GM23338 (cell line): ENCODE measurements at regions not wholly inside any gene's neighbourhood (a gene's known extent, or its start where the extent isn't known, plus 50 kb on each side); places are given as distances from the start of the nearest gene placed in this dataset.

Experiments used
- EZH2 ChIP-seq: fragments of 200-600 bp; sonication (generic); IDR thresholded peaks from one replicate; pipeline ENCODE4 v1.8.0; 2017; ENCODE audit warnings: antibody characterized with exemption, mild to moderate bottlenecking, low read depth; ENCODE audit not compliant: unreplicated experiment
- JUNB ChIP-seq: IDR thresholded peaks from one replicate; pipeline ENCODE4 v1.6.1; 2016; ENCODE audit warnings: antibody characterized with exemption; ENCODE audit not compliant: unreplicated experiment
- TF ChIP-seq, protein P1 (sequence below), 2 experiments: fragments of 200-600 bp in 1 of 2; sonication (generic) in 1 of 2; conservative IDR thresholded peaks; 2 replicates each; pipeline versions ENCODE4 v1.5.1 to v1.6.1; 2016 to 2017; ENCODE audit warnings: antibody characterized with exemption in 2 of 2, low read depth in 2 of 2, mild to moderate bottlenecking in 2 of 2, moderate library complexity in 1 of 2

DNA sequence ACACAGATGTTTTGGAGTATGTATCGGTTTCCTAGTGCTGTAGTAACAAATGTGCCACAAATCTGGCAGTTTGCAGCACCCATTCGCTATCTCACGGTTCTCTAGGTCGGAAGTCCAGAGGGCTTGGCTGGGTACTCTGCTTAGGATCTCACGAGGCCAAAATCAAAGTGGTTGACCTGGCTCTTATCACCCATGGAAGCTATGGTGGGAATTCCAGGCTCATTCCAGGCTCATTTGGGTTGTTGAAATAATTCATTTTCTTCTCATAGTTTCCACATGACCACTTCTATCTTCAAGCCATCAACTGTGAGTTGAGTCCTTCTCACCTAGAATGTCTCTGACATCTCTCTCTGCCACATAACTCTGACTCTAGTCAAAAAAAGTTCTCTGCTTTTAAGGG, 431.0 kb upstream of the TMPO start:
- TF ChIP-seq, protein P1, sequence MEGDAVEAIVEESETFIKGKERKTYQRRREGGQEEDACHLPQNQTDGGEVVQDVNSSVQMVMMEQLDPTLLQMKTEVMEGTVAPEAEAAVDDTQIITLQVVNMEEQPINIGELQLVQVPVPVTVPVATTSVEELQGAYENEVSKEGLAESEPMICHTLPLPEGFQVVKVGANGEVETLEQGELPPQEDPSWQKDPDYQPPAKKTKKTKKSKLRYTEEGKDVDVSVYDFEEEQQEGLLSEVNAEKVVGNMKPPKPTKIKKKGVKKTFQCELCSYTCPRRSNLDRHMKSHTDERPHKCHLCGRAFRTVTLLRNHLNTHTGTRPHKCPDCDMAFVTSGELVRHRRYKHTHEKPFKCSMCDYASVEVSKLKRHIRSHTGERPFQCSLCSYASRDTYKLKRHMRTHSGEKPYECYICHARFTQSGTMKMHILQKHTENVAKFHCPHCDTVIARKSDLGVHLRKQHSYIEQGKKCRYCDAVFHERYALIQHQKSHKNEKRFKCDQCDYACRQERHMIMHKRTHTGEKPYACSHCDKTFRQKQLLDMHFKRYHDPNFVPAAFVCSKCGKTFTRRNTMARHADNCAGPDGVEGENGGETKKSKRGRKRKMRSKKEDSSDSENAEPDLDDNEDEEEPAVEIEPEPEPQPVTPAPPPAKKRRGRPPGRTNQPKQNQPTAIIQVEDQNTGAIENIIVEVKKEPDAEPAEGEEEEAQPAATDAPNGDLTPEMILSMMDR (conservative IDR thresholded peaks at IDR 0.05; ENCODE audit: low read depth in 2 of 2) = no peak
- TF ChIP-seq EZH2 (no peak), JUNB (no peak)
